HFF-Myc (cell line): ENCODE measurements at regions not wholly inside any gene's neighbourhood (a gene's known extent, or its start where the extent isn't known, plus 50 kb on each side); places are given as distances from the start of the nearest gene placed in this dataset.

Experiments used
- DNase-seq: peaks from one replicate; pipeline ENCODE4 v3.0.0-alpha.2; 2011; ENCODE audit warnings: low read depth; ENCODE audit errors: extremely low read depth
- H3K4me3 ChIP-seq: replicated peaks from 2 replicates; pipeline ENCODE4 v1.5.1; 2011; ENCODE audit warnings: low read depth, mild to moderate bottlenecking, control low read depth, low read length
- CTCF ChIP-seq: IDR thresholded peaks from 2 replicates; pipeline ENCODE4 v1.5.1; 2012; ENCODE audit warnings: mild to moderate bottlenecking, low read depth, low read length, control low read depth; ENCODE audit errors: missing control alignments

- no peak for DNase-seq
- H3K4me3 ChIP-seq: no peak overlapping the region
- TF ChIP-seq CTCF: no peak
These were observed 740.9 kb downstream of the DTWD2 start for GRCh38 chr5:118247458-118247857.

- TF ChIP-seq CTCF: no peak
- DNase-seq: no peak
These were observed 744.7 kb downstream of the DTWD2 start for GRCh38 chr5:118243613-118244012.

GRCh38 chr5:118243068-118243467 lies 745.3 kb downstream of the DTWD2 start:
- no peak overlapping the region for H3K4me3 ChIP-seq
- no peak for DNase-seq
- TF ChIP-seq CTCF: no peak

More at GRCh38 chr5:118243613-118244012, 744.7 kb downstream of the DTWD2 start:
- H3K4me3 ChIP-seq: no peak overlapping the region

DNA sequence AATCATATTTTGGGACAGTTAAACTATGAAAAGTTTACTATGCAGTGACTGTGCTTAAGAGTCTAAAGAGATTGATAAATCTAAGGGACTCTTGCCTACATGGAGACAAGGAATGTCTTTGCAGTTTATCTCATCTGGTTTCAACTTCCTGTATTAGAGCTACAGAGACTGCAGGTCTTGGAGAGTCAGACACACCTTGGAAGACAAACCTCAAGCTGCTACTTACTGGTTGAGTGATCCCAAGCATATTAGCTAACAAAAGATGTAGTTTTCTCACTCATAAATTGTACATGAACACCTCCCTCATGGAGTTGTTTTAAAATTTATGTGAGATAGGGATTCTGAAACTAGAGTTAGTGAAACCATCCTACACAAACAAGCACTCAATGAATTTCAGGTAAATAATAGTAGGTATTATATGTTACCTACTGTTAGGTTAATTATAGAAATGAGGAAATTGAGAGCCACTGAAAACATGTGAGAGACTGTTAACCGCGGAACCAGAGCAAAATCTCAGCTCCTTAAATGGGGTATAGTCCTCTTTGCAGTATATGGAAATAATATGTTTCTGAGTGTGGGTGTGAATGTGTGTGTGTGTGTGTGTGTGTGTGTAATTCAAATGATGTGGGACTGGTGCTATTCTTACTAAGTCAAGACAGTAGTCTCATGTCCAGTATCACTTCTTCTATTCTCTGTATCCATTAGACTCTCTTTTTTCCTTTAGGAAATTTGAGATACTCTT lies 752.1 kb downstream of the DTWD2 start:
- H3K4me3 ChIP-seq: no peak overlapping the region
- no peak for TF ChIP-seq CTCF
- no peak for DNase-seq

GRCh38 chr5:118233606-118234005 lies 754.7 kb downstream of the DTWD2 start:
- no peak for TF ChIP-seq CTCF
- H3K4me3 ChIP-seq: no peak overlapping the region
- DNase-seq: no peak

GRCh38 chr5:118228489-118228888 lies 759.9 kb downstream of the DTWD2 start:
- H3K4me3 ChIP-seq: no peak overlapping the region
- DNase-seq: no peak
- TF ChIP-seq CTCF: no peak

DNA sequence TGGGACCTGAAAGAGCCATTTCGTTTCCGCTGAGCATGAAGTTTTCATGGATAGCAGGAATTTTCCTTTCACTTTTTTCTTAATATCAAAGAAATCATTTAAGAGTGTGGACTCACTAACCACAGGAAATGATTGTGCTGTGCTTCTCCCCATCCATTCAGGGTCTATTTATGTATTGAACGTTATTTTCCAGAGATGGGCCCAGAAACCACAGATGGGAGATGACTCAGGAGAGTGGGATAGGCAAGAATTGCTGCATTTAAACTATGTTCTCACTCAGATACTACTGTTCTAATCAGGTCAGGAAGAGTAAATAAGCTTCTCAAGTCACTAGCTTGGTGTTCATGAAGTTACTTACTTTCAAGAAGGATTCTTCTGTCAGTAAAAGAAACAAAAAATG lies 763.8 kb downstream of the DTWD2 start:
- TF ChIP-seq CTCF: no peak
- H3K4me3 ChIP-seq: no peak overlapping the region
- DNase-seq: peak; percentile 10
